IgD-negative memory B cell (primary cell): ENCODE measurements at regions not wholly inside any gene's neighbourhood (a gene's known extent, or its start where the extent isn't known, plus 50 kb on each side); places are given as distances from the start of the nearest gene placed in this dataset.
"Not testable (repeated sequence)": the region's sequence is repeated elsewhere in the genome, so short reads cannot be mapped to it uniquely, and the experiment has no call there.

Experiments used
- H3K27ac Mint-ChIP-seq, 3 donors: one replicate each; pipeline ENCODE4 v1.8.0; 2020 to 2022; ENCODE audit warnings: mild to moderate bottlenecking in 3 of 3, mixed read lengths in 3 of 3, moderate library complexity in 1 of 3
- H3K27me3 Mint-ChIP-seq: one replicate; pipeline ENCODE4 v1.8.0; 2021; ENCODE audit warnings: mixed read lengths
- H3K36me3 Mint-ChIP-seq: one replicate; pipeline ENCODE4 v1.8.0; 2020; ENCODE audit warnings: mild to moderate bottlenecking, mixed read lengths
- H3K4me1 Mint-ChIP-seq, 3 donors: one replicate each; pipeline ENCODE4 v1.8.0; 2020 to 2022; ENCODE audit warnings: mixed read lengths in 3 of 3, mild to moderate bottlenecking in 1 of 3
- H3K4me3 Mint-ChIP-seq, 4 donors: one replicate each; pipeline ENCODE4 v1.8.0; 2020 to 2022; ENCODE audit warnings: mild to moderate bottlenecking in 4 of 4, mixed read lengths in 4 of 4, moderate library complexity in 3 of 4
- H3K9me3 Mint-ChIP-seq, 3 donors: one replicate each; pipeline ENCODE4 v1.8.0; 2020 to 2021; ENCODE audit warnings: mixed read lengths in 3 of 3, mild to moderate bottlenecking in 1 of 3

- no peaks in the 10 kb centered on the region for H3K27me3 Mint-ChIP-seq
- H3K27ac Mint-ChIP-seq = no peak overlapping the region
- H3K9me3 Mint-ChIP-seq = no peaks in the 10 kb centered on the region
- H3K4me1 Mint-ChIP-seq = no peaks in the 10 kb centered on the region
- H3K36me3 Mint-ChIP-seq = no peaks in the 10 kb centered on the region
- H3K4me3 Mint-ChIP-seq = no peak overlapping the region
These were observed 196.5 kb upstream of the PCDH20 start for GRCh38 chr13:61612192-61612591.

GRCh38 chr13:61608138-61608537 lies 192.5 kb upstream of the PCDH20 start:
- H3K4me1 Mint-ChIP-seq = no peaks in the 10 kb centered on the region
- H3K9me3 Mint-ChIP-seq = peaks cover 0 to 2% (median 0%) of the 10 kb centered on the region in 3 donors
- no peak overlapping the region for H3K4me3 Mint-ChIP-seq
- no peaks in the 10 kb centered on the region for H3K36me3 Mint-ChIP-seq
- no peak overlapping the region for H3K27ac Mint-ChIP-seq
- no peaks in the 10 kb centered on the region for H3K27me3 Mint-ChIP-seq

GRCh38 chr13:61600360-61601033 lies 184.8 kb upstream of the PCDH20 start:
- Mint-ChIP-seq H3K27ac (no peak overlapping the region), H3K9me3 (peaks cover 0 to 5% (median 0%) of the 10 kb centered on the region in 3 donors), H3K27me3 (no peaks in the 10 kb centered on the region), H3K36me3 (no peaks in the 10 kb centered on the region), H3K4me1 (no peaks in the 10 kb centered on the region), H3K4me3 (no peak overlapping the region)

GRCh38 chr13:61592489-61592888 lies 176.8 kb upstream of the PCDH20 start:
- Mint-ChIP-seq H3K4me3 (no peak overlapping the region), H3K36me3 (no peaks in the 10 kb centered on the region), H3K27ac (no peak overlapping the region)

GRCh38 chr13:61575973-61576372 lies 160.3 kb upstream of the PCDH20 start:
- Mint-ChIP-seq H3K36me3 (no peaks in the 10 kb centered on the region), H3K4me3 (no peak overlapping the region), H3K9me3 (peaks cover 0 to 12% (median 4%) of the 10 kb centered on the region in 3 donors), H3K27me3 (no peaks in the 10 kb centered on the region), H3K27ac (no peak overlapping the region), H3K4me1 (no peaks in the 10 kb centered on the region)

More at GRCh38 chr13:61592489-61592888, 176.8 kb upstream of the PCDH20 start:
- Mint-ChIP-seq H3K27me3 (no peaks in the 10 kb centered on the region), H3K4me1 (no peaks in the 10 kb centered on the region), H3K9me3 (no peaks in the 10 kb centered on the region)

- Mint-ChIP-seq H3K4me1 (no peaks in the 10 kb centered on the region), H3K36me3 (no peaks in the 10 kb centered on the region), H3K4me3 (no peak overlapping the region), H3K27me3 (no peaks in the 10 kb centered on the region), H3K9me3 (peaks cover 1 to 7% (median 4%) of the 10 kb centered on the region in 3 donors), H3K27ac (no peak overlapping the region)
These were observed 148.0 kb upstream of the PCDH20 start for GRCh38 chr13:61563645-61564044.

GRCh38 chr13:61546911-61547310 lies 131.3 kb upstream of the PCDH20 start:
- Mint-ChIP-seq H3K4me3 (no peak overlapping the region), H3K36me3 (no peaks in the 10 kb centered on the region), H3K27ac (no peak overlapping the region), H3K4me1 (no peaks in the 10 kb centered on the region), H3K9me3 (peaks cover 0 to 2% (median 0%) of the 10 kb centered on the region in 3 donors), H3K27me3 (no peaks in the 10 kb centered on the region)

- Mint-ChIP-seq H3K4me3 (no peak overlapping the region), H3K36me3 (no peaks in the 10 kb centered on the region), H3K27me3 (no peaks in the 10 kb centered on the region), H3K27ac (no peak overlapping the region), H3K4me1 (no peaks in the 10 kb centered on the region), H3K9me3 (peaks cover 0 to 2% (median 0%) of the 10 kb centered on the region in 3 donors)
These were observed 130.8 kb upstream of the PCDH20 start for GRCh38 chr13:61546413-61546812.

- no peaks in the 10 kb centered on the region for H3K4me1 Mint-ChIP-seq
- no peak overlapping the region for H3K27ac Mint-ChIP-seq
- H3K4me3 Mint-ChIP-seq = no peak overlapping the region
- peaks cover 0 to 6% (median 2%) of the 10 kb centered on the region in 3 donors for H3K9me3 Mint-ChIP-seq
- no peaks in the 10 kb centered on the region for H3K27me3 Mint-ChIP-seq
- no peaks in the 10 kb centered on the region for H3K36me3 Mint-ChIP-seq
These were observed 120.8 kb upstream of the PCDH20 start for GRCh38 chr13:61536433-61536832.

- Mint-ChIP-seq H3K9me3 (peaks cover 0 to 15% (median 7%) of the 10 kb centered on the region in 3 donors), H3K27ac (no peak overlapping the region), H3K4me1 (no peaks in the 10 kb centered on the region), H3K27me3 (no peaks in the 10 kb centered on the region), H3K36me3 (no peaks in the 10 kb centered on the region), H3K4me3 (no peak overlapping the region)
These were observed 115.9 kb upstream of the PCDH20 start for GRCh38 chr13:61531383-61532065.

- not testable (repeated sequence) for H3K4me3 Mint-ChIP-seq
These were observed 103.6 kb upstream of the PCDH20 start for GRCh38 chr13:61519214-61519613.

GRCh38 chr13:61508936-61509335 lies 93.3 kb upstream of the PCDH20 start:
- H3K9me3 Mint-ChIP-seq = peaks cover 4 to 28% (median 4%) of the 10 kb centered on the region in 3 donors
- H3K36me3 Mint-ChIP-seq = no peaks in the 10 kb centered on the region
- H3K4me1 Mint-ChIP-seq = no peaks in the 10 kb centered on the region
- H3K27me3 Mint-ChIP-seq = no peaks in the 10 kb centered on the region
- no peak overlapping the region for H3K4me3 Mint-ChIP-seq
- no peak overlapping the region for H3K27ac Mint-ChIP-seq

More at GRCh38 chr13:61519214-61519613, 103.6 kb upstream of the PCDH20 start:
- H3K4me1 Mint-ChIP-seq, H3K27me3 Mint-ChIP-seq, H3K27ac Mint-ChIP-seq, H3K36me3 Mint-ChIP-seq, H3K9me3 Mint-ChIP-seq: not testable (repeated sequence)

- H3K9me3 Mint-ChIP-seq = peaks cover 0 to 23% (median 3%) of the 10 kb centered on the region in 3 donors
- H3K36me3 Mint-ChIP-seq = no peaks in the 10 kb centered on the region
- peak overlapping the region in 1 of 3 donors; percentile 28 for H3K27ac Mint-ChIP-seq
- H3K4me3 Mint-ChIP-seq = no peak overlapping the region
- H3K4me1 Mint-ChIP-seq = no peaks in the 10 kb centered on the region
- no peaks in the 10 kb centered on the region for H3K27me3 Mint-ChIP-seq
These were observed 84.5 kb upstream of the PCDH20 start for GRCh38 chr13:61500176-61500575.

- H3K36me3 Mint-ChIP-seq = no peaks in the 10 kb centered on the region
- no peak overlapping the region for H3K4me3 Mint-ChIP-seq
These were observed 80.0 kb upstream of the PCDH20 start for GRCh38 chr13:61495648-61496047.

GRCh38 chr13:61493556-61493955 lies 77.9 kb upstream of the PCDH20 start:
- H3K27ac Mint-ChIP-seq, H3K27me3 Mint-ChIP-seq, H3K4me3 Mint-ChIP-seq, H3K36me3 Mint-ChIP-seq, H3K4me1 Mint-ChIP-seq: not testable (repeated sequence)
- H3K9me3 Mint-ChIP-seq = peaks cover 2 to 17% (median 6%) of the 10 kb centered on the region in 3 donors

More at GRCh38 chr13:61495648-61496047, 80.0 kb upstream of the PCDH20 start:
- Mint-ChIP-seq H3K9me3 (peaks cover 2 to 21% (median 6%) of the 10 kb centered on the region in 3 donors), H3K27me3 (no peaks in the 10 kb centered on the region), H3K27ac (no peak overlapping the region), H3K4me1 (no peaks in the 10 kb centered on the region)

- Mint-ChIP-seq H3K9me3 (peaks cover 0 to 4% (median 4%) of the 10 kb centered on the region in 3 donors), H3K27ac (no peak overlapping the region)
These were observed 70.8 kb upstream of the PCDH20 start for GRCh38 chr13:61486496-61486895.

More at GRCh38 chr13:61486496-61486895, 70.8 kb upstream of the PCDH20 start:
- no peak overlapping the region for H3K4me3 Mint-ChIP-seq
- H3K27me3 Mint-ChIP-seq = no peaks in the 10 kb centered on the region
- H3K4me1 Mint-ChIP-seq = no peaks in the 10 kb centered on the region
- no peaks in the 10 kb centered on the region for H3K36me3 Mint-ChIP-seq
